GM21529 (cell line): ENCODE measurements at regions not wholly inside any gene's neighbourhood (a gene's known extent, or its start where the extent isn't known, plus 50 kb on each side); places are given as distances from the start of the nearest gene placed in this dataset.

Experiments
- ATAC-seq: cut with Tn5 transposase; IDR thresholded peaks from one replicate; pipeline ENCODE4 v1.9.1; 2021; ENCODE audit not compliant: unreplicated experiment

DNA sequence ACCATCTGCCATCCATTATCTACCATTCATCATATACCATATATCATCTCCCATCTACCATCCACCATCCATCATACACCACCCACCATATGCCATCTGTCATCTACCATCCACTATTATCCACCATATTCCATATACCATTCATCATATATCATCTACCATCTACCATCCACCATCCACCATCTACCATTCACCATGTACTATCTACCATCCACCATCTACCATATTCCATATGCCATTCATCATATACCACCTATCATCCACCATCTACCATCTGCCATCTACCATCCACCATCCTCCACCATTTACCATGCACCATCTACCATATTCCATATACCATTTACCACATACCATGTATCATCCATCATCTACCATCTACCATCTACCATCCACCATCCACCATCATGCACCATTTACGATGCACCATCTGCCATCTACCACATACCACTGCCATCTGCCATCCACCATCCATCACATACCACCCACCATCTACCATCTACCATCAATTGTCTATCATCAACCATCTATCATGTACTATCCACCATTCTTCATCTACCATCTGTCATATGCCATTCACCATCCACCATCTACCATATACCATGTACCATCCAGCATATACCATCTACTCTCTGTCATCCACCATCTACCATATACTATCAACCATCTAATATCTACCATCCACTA is 50.6 kb upstream of the RAB4A start:
- no peak for ATAC-seq

- no peak for ATAC-seq
These were observed 49.5 kb upstream of the RAB4A start for GRCh38 chr1:229221106-229222019.
